Gastroesophageal sphincter (tissue), 3 donors: ENCODE measurements at regions not wholly inside any gene's neighbourhood (a gene's known extent, or its start where the extent isn't known, plus 50 kb on each side); places are given as distances from the start of the nearest gene placed in this dataset.

Experiments used
- CTCF ChIP-seq, 4 experiments: fragments of 200-600 bp in 2 of 4; fragments of 450-650 bp in 2 of 4; sonication (generic) in 1 of 4; IDR thresholded peaks; one replicate each; pipeline ENCODE4 v1.5.1; 2017 to 2019; ENCODE audit warnings: antibody characterized with exemption in 4 of 4, mild to moderate bottlenecking in 2 of 4, moderate library complexity in 2 of 4
- EP300 ChIP-seq: sonication (generic); formaldehyde crosslinking; IDR thresholded peaks from one replicate; pipeline ENCODE4 v1.6.1; 2017; ENCODE audit warnings: antibody characterized with exemption, mild to moderate bottlenecking
- POLR2A ChIP-seq, 2 donors: fragments of 450-650 bp; IDR thresholded peaks; one replicate each; pipeline ENCODE4 v1.6.1; 2017; ENCODE audit warnings: antibody characterized with exemption in 2 of 2, mild to moderate bottlenecking in 2 of 2, moderate library complexity in 1 of 2
- POLR2AphosphoS5 ChIP-seq: sonication (generic); formaldehyde crosslinking; IDR thresholded peaks from one replicate; pipeline ENCODE4 v1.6.1; 2017; ENCODE audit warnings: antibody characterized with exemption

GRCh38 chr10:6996431-6996830 lies 414.4 kb downstream of the SFMBT2 start:
- TF ChIP-seq CTCF (IDR thresholded peaks at IDR 0.05) (no peak), POLR2A (IDR thresholded peaks at IDR 0.05) (no peak), EP300 (no peak), POLR2AphosphoS5 (no peak)
